GM12878 (cell line): ENCODE measurements at regions not wholly inside any gene's neighbourhood (a gene's known extent, or its start where the extent isn't known, plus 50 kb on each side); places are given as distances from the start of the nearest gene placed in this dataset.

Source experiments
- DPF2 ChIP-seq: fragments of 450-650 bp; IDR thresholded peaks from 2 replicates; pipeline ENCODE4 v1.6.1; 2017; ENCODE audit warnings: mild to moderate bottlenecking
- HDGF ChIP-seq: fragments of 450-650 bp; IDR thresholded peaks from 2 replicates; pipeline ENCODE4 v1.6.1; 2016; ENCODE audit warnings: antibody characterized with exemption
- LARP7 ChIP-seq: fragments of 450-650 bp; IDR thresholded peaks from 2 replicates; pipeline ENCODE4 v1.6.1; 2017; ENCODE audit warnings: mild to moderate bottlenecking
- NFXL1 ChIP-seq: fragments of 450-650 bp; IDR thresholded peaks from 2 replicates; pipeline ENCODE4 v1.6.1; 2017; ENCODE audit warnings: antibody characterized with exemption, mild to moderate bottlenecking, borderline replicate concordance
- NFYA ChIP-seq: IDR thresholded peaks from 2 replicates; pipeline ENCODE4 v1.6.1; 2011; ENCODE audit warnings: low read depth, mild to moderate bottlenecking, low read length, improper control_type of control experiment, borderline replicate concordance
- POLR2AphosphoS5 ChIP-seq: IDR thresholded peaks from 2 replicates; pipeline ENCODE4 v1.6.1; 2011; ENCODE audit warnings: mild to moderate bottlenecking, low read length, inconsistent platforms
- RFX5 ChIP-seq: IDR thresholded peaks from 2 replicates; pipeline ENCODE4 v1.6.1; 2011; ENCODE audit warnings: low read depth, low read length, improper control_type of control experiment
- SMARCA5 ChIP-seq: fragments of 450-650 bp; IDR thresholded peaks from 2 replicates; pipeline ENCODE4 v1.6.1; 2017; ENCODE audit warnings: mild to moderate bottlenecking
- ZNF384 ChIP-seq: IDR thresholded peaks from 2 replicates; pipeline ENCODE4 v1.6.1; 2012; ENCODE audit warnings: low read depth, mild to moderate bottlenecking, low read length, improper control_type of control experiment, borderline replicate concordance
- TF ChIP-seq, protein P1 (sequence below): fragments of 450-650 bp; IDR thresholded peaks from 2 replicates; pipeline ENCODE4 v1.6.1; 2017; ENCODE audit warnings: mild to moderate bottlenecking, moderate library complexity

DNA sequence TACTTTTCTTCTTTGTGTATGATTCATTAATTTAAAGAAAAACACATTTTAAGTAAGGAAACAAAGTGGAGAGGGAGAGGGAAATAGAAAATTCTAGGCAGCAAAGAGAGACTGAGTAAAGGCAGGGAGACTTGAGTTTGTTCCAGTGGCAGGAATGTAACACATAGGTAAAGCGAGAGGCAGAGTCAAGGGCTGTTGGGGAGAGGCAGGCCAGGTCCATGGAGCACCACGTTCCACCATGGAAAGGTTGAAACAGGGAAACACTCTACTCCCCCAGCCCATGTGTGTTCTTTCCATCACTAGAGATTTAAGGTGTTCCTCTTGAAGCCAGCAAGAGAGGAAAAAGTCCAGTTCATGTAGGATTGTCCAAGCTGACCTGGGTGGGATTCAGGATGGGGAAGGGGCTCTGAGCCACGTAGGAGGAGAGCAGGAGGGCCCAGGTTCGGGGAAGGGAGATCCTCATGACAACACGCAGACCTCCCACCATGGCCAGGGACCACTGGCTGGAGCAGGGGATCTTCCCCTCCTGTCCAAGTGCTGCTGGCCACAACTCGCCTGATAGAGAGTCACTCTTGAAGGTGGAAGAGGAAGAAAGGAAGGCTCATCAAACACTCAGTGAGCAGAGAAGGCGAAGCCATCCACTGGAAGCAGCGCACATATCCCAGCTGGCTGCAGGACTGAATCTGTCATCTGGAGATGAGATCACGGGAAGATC lies 666.4 kb upstream of the MKI67 start (continued):
- TF ChIP-seq ZNF384 (no peak), NFXL1 (no peak), RFX5 (no peak), DPF2 (no peak), LARP7 (no peak), NFYA (no peak), HDGF (no peak), POLR2AphosphoS5 (no peak), SMARCA5 (no peak)
- TF ChIP-seq, protein P1, sequence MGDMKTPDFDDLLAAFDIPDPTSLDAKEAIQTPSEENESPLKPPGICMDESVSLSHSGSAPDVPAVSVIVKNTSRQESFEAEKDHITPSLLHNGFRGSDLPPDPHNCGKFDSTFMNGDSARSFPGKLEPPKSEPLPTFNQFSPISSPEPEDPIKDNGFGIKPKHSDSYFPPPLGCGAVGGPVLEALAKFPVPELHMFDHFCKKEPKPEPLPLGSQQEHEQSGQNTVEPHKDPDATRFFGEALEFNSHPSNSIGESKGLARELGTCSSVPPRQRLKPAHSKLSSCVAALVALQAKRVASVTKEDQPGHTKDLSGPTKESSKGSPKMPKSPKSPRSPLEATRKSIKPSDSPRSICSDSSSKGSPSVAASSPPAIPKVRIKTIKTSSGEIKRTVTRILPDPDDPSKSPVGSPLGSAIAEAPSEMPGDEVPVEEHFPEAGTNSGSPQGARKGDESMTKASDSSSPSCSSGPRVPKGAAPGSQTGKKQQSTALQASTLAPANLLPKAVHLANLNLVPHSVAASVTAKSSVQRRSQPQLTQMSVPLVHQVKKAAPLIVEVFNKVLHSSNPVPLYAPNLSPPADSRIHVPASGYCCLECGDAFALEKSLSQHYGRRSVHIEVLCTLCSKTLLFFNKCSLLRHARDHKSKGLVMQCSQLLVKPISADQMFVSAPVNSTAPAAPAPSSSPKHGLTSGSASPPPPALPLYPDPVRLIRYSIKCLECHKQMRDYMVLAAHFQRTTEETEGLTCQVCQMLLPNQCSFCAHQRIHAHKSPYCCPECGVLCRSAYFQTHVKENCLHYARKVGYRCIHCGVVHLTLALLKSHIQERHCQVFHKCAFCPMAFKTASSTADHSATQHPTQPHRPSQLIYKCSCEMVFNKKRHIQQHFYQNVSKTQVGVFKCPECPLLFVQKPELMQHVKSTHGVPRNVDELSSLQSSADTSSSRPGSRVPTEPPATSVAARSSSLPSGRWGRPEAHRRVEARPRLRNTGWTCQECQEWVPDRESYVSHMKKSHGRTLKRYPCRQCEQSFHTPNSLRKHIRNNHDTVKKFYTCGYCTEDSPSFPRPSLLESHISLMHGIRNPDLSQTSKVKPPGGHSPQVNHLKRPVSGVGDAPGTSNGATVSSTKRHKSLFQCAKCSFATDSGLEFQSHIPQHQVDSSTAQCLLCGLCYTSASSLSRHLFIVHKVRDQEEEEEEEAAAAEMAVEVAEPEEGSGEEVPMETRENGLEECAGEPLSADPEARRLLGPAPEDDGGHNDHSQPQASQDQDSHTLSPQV: no peak
